GM23338 (cell line): ENCODE measurements at regions not wholly inside any gene's neighbourhood (a gene's known extent, or its start where the extent isn't known, plus 50 kb on each side); places are given as distances from the start of the nearest gene placed in this dataset.

Source experiments
- ATAC-seq: fragments of 200-7000 bp; cut with Tn5 transposase; 3 replicates; pipeline ENCODE4 v1.9.1; 2020
- DNase-seq: peaks from one replicate; pipeline ENCODE4 v3.0.0-alpha.2; 2015; ENCODE audit warnings: low spot score
- H2AFZ ChIP-seq: fragments of 200-600 bp; sonication (generic); 2 replicates; pipeline ENCODE4 v1.8.0; 2016; ENCODE audit warnings: antibody characterized with exemption, mild to moderate bottlenecking, moderate library complexity
- H3F3A ChIP-seq: fragments of 200-600 bp; sonication (generic); replicated peaks from 2 replicates; pipeline ENCODE4 v1.8.0; 2017; ENCODE audit warnings: antibody characterized with exemption, mixed run types, low read depth
- H3K27ac ChIP-seq: fragments of 200-600 bp; sonication (generic); 2 replicates; pipeline ENCODE4 v1.6.1; 2016; ENCODE audit warnings: low read depth
- H3K27me3 ChIP-seq: fragments of 200-600 bp; sonication (generic); 2 replicates; pipeline ENCODE4 v1.8.0; 2016; ENCODE audit warnings: mild to moderate bottlenecking, mixed run types, moderate library complexity; ENCODE audit not compliant: insufficient read depth
- H3K36me3 ChIP-seq: fragments of 200-600 bp; sonication (generic); 2 replicates; pipeline ENCODE4 v1.8.0; 2016; ENCODE audit warnings: mild to moderate bottlenecking; ENCODE audit not compliant: insufficient read depth
- H3K4me1 ChIP-seq: fragments of 200-600 bp; sonication (generic); 2 replicates; pipeline ENCODE4 v1.8.0; 2016; ENCODE audit warnings: mild to moderate bottlenecking, moderate library complexity; ENCODE audit not compliant: insufficient read depth
- H3K4me2 ChIP-seq: fragments of 200-600 bp; sonication (generic); 2 replicates; pipeline ENCODE4 v1.7.1; 2017; ENCODE audit warnings: mixed run types
- H3K4me3 ChIP-seq: fragments of 200-600 bp; sonication (generic); 2 replicates; pipeline ENCODE4 v1.6.1; 2016; ENCODE audit warnings: mixed run types
- H3K79me2 ChIP-seq: fragments of 200-600 bp; sonication (generic); replicated peaks from 2 replicates; pipeline ENCODE4 v1.8.0; 2017; ENCODE audit warnings: mild to moderate bottlenecking; ENCODE audit not compliant: insufficient read depth
- H3K9me2 ChIP-seq: fragments of 200-600 bp; sonication (generic); 2 replicates; pipeline ENCODE4 v1.8.0; 2017; ENCODE audit not compliant: insufficient read depth
- H4K20me1 ChIP-seq: fragments of 200-600 bp; sonication (generic); replicated peaks from 2 replicates; pipeline ENCODE4 v1.8.0; 2017; ENCODE audit warnings: mild to moderate bottlenecking; ENCODE audit not compliant: insufficient read depth
- H3K27ac Mint-ChIP-seq: 2 replicates; pipeline ENCODE4 v1.8.0; 2020; ENCODE audit warnings: inconsistent platforms, mild to moderate bottlenecking, moderate library complexity, mixed read lengths
- H3K27me3 Mint-ChIP-seq: 3 replicates; pipeline ENCODE4 v1.8.0; 2022; ENCODE audit warnings: low read depth, mild to moderate bottlenecking, moderate library complexity, mixed read lengths, inconsistent platforms; ENCODE audit not compliant: insufficient read depth, poor library complexity
- H3K36me3 Mint-ChIP-seq: 3 replicates; pipeline ENCODE4 v1.8.0; 2021; ENCODE audit warnings: low read depth, mild to moderate bottlenecking, inconsistent platforms, moderate library complexity, mixed read lengths
- H3K4me1 Mint-ChIP-seq: 3 replicates; pipeline ENCODE4 v1.8.0; 2020; ENCODE audit warnings: mild to moderate bottlenecking, inconsistent platforms, mixed read lengths
- H3K4me3 Mint-ChIP-seq: 3 replicates; pipeline ENCODE4 v1.8.0; 2021; ENCODE audit warnings: moderate library complexity, mild to moderate bottlenecking, inconsistent platforms, mixed read lengths
- H3K9me3 Mint-ChIP-seq: 3 replicates; pipeline ENCODE4 v1.8.0; 2020; ENCODE audit warnings: moderate library complexity, mild to moderate bottlenecking, inconsistent platforms, mixed read lengths
- CREB1 ChIP-seq: fragments of 250-450 bp; sonication (Bioruptor Pico); IDR thresholded peaks from 2 replicates; pipeline ENCODE4 v1.5.0; 2020; ENCODE audit warnings: low read depth, mild to moderate bottlenecking, moderate library complexity
- ETS1 ChIP-seq: IDR thresholded peaks from 2 replicates; pipeline ENCODE4 v1.6.1; 2016; ENCODE audit warnings: antibody characterized with exemption
- ZNF114 ChIP-seq: fragments of 250-450 bp; sonication (Bioruptor Pico); IDR thresholded peaks from 2 replicates; pipeline ENCODE4 v1.5.0; 2020; ENCODE audit warnings: mild to moderate bottlenecking, moderate library complexity
- TF ChIP-seq, protein P1 (sequence below): fragments of 250-450 bp; sonication (Bioruptor Pico); IDR thresholded peaks from 2 replicates; pipeline ENCODE4 v1.5.0; 2020; ENCODE audit warnings: mild to moderate bottlenecking, moderate library complexity
- TF ChIP-seq, protein P2 (sequence below), 2 experiments: fragments of 200-600 bp in 1 of 2; sonication (generic) in 1 of 2; conservative IDR thresholded peaks; 2 replicates each; pipeline versions ENCODE4 v1.5.1 to v1.6.1; 2016 to 2017; ENCODE audit warnings: antibody characterized with exemption in 2 of 2, low read depth in 2 of 2, mild to moderate bottlenecking in 2 of 2, moderate library complexity in 1 of 2

- TF ChIP-seq, protein P1, sequence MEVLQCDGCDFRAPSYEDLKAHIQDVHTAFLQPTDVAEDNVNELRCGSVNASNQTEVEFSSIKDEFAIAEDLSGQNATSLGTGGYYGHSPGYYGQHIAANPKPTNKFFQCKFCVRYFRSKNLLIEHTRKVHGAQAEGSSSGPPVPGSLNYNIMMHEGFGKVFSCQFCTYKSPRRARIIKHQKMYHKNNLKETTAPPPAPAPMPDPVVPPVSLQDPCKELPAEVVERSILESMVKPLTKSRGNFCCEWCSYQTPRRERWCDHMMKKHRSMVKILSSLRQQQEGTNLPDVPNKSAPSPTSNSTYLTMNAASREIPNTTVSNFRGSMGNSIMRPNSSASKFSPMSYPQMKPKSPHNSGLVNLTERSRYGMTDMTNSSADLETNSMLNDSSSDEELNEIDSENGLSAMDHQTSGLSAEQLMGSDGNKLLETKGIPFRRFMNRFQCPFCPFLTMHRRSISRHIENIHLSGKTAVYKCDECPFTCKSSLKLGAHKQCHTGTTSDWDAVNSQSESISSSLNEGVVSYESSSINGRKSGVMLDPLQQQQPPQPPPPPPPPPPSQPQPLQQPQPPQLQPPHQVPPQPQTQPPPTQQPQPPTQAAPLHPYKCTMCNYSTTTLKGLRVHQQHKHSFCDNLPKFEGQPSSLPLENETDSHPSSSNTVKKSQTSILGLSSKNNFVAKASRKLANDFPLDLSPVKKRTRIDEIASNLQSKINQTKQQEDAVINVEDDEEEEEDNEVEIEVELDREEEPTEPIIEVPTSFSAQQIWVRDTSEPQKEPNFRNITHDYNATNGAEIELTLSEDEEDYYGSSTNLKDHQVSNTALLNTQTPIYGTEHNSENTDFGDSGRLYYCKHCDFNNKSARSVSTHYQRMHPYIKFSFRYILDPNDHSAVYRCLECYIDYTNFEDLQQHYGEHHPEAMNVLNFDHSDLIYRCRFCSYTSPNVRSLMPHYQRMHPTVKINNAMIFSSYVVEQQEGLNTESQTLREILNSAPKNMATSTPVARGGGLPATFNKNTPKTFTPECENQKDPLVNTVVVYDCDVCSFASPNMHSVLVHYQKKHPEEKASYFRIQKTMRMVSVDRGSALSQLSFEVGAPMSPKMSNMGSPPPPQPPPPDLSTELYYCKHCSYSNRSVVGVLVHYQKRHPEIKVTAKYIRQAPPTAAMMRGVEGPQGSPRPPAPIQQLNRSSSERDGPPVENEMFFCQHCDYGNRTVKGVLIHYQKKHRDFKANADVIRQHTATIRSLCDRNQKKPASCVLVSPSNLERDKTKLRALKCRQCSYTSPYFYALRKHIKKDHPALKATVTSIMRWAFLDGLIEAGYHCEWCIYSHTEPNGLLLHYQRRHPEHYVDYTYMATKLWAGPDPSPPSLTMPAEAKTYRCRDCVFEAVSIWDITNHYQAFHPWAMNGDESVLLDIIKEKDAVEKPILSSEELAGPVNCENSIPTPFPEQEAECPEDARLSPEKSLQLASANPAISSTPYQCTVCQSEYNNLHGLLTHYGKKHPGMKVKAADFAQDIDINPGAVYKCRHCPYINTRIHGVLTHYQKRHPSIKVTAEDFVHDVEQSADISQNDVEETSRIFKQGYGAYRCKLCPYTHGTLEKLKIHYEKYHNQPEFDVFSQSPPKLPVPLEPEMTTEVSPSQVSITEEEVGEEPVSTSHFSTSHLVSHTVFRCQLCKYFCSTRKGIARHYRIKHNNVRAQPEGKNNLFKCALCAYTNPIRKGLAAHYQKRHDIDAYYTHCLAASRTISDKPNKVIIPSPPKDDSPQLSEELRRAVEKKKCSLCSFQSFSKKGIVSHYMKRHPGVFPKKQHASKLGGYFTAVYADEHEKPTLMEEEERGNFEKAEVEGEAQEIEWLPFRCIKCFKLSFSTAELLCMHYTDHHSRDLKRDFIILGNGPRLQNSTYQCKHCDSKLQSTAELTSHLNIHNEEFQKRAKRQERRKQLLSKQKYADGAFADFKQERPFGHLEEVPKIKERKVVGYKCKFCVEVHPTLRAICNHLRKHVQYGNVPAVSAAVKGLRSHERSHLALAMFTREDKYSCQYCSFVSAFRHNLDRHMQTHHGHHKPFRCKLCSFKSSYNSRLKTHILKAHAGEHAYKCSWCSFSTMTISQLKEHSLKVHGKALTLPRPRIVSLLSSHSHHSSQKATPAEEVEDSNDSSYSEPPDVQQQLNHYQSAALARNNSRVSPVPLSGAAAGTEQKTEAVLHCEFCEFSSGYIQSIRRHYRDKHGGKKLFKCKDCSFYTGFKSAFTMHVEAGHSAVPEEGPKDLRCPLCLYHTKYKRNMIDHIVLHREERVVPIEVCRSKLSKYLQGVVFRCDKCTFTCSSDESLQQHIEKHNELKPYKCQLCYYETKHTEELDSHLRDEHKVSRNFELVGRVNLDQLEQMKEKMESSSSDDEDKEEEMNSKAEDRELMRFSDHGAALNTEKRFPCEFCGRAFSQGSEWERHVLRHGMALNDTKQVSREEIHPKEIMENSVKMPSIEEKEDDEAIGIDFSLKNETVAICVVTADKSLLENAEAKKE (CRISPR knock-in tag), result peak; percentile 50; the same call in 1 of the 2 replicates
- TF ChIP-seq ZNF114 (CRISPR knock-in tag) (no peak), ETS1 (no peak)
These were observed 189.6 kb upstream of the POF1B start (continued) for GRCh38 chrX:85569096-85569495.

- Histone ChIP-seq H4K20me1 (no peaks in the 10 kb centered on the region), H3K27ac (no peak overlapping the region), H3K4me3 (no peak overlapping the region), H3K79me2 (no peaks in the 10 kb centered on the region), H3K9me2 (no peaks in the 10 kb centered on the region), H2AFZ (no peak overlapping the region), H3K27me3 (no peaks in the 10 kb centered on the region), H3K4me1 (no peaks in the 10 kb centered on the region), H3K36me3 (no peaks in the 10 kb centered on the region), H3F3A (no peaks in the 10 kb centered on the region), H3K4me2 (no peak overlapping the region)
- TF ChIP-seq ZNF114 (CRISPR knock-in tag) (no peak), ETS1 (no peak), CREB1 (CRISPR knock-in tag) (no peak)
- TF ChIP-seq, protein P2, sequence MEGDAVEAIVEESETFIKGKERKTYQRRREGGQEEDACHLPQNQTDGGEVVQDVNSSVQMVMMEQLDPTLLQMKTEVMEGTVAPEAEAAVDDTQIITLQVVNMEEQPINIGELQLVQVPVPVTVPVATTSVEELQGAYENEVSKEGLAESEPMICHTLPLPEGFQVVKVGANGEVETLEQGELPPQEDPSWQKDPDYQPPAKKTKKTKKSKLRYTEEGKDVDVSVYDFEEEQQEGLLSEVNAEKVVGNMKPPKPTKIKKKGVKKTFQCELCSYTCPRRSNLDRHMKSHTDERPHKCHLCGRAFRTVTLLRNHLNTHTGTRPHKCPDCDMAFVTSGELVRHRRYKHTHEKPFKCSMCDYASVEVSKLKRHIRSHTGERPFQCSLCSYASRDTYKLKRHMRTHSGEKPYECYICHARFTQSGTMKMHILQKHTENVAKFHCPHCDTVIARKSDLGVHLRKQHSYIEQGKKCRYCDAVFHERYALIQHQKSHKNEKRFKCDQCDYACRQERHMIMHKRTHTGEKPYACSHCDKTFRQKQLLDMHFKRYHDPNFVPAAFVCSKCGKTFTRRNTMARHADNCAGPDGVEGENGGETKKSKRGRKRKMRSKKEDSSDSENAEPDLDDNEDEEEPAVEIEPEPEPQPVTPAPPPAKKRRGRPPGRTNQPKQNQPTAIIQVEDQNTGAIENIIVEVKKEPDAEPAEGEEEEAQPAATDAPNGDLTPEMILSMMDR (conservative IDR thresholded peaks at IDR 0.05; ENCODE audit: low read depth in 2 of 2), result no peak
- Mint-ChIP-seq H3K36me3 (no peaks in the 10 kb centered on the region; the same call in 2 of the 3 replicates), H3K27me3 (no peaks in the 10 kb centered on the region), H3K4me3 (no peak overlapping the region), H3K9me3 (no peaks in the 10 kb centered on the region), H3K4me1 (no peaks in the 10 kb centered on the region), H3K27ac (no peak overlapping the region)
- no peak for ATAC-seq
- DNase-seq, result no peak
These were observed 181.8 kb upstream of the POF1B start for GRCh38 chrX:85561231-85561630.
